Right lung (tissue), 2 donors: ENCODE measurements at regions not wholly inside any gene's neighbourhood (a gene's known extent, or its start where the extent isn't known, plus 50 kb on each side); places are given as distances from the start of the nearest gene placed in this dataset.
"Not testable (repeated sequence)": the region's sequence is repeated elsewhere in the genome, so short reads cannot be mapped to it uniquely, and the experiment has no call there.

Source experiments
- DNase-seq, 2 donors: peaks; one replicate each; pipeline ENCODE4 v3.0.0-alpha.2; 2013

DNA sequence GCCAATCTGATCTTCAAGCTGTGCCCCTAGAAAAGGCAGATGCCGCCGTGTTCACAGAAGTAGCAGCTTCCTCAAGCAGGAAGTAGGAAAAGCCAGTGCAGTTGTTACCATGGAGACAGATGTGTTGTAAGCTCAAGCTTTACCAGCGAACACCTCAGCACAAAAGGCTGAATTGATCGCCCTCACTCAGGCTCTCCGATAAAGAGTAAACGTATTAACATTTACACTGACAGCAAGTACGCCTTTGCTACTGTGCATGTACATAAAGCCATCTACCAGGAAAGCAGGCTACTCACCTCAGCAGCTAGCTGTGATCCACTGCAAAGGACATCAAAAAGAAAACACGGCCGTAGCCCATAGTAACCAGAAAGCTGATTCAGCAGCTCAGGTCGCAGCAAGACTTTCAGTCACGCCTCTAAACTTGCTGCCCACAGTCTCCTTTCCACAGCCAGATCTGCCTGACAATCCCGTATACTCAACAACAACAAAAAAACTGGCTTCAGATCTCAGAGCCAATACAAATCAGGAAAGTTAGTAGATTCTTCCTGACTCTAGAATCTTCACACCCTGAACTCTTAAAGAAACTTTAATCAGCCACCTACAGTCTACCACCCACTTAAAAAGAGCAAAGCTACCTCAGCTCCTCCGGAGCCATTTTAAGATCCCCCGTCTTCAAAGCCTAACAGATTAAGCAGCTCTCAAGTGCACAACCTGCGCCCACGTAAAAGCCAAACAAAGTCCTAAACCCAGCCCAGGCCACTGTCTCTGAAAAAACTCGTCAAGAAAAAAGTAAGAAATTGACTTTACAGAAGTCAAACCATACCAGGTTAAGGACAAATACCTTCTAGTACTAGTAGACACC lies 160.0 kb downstream of the DEFB131A start:
- DNase-seq, result peak; percentile 60 to 64

DNA sequence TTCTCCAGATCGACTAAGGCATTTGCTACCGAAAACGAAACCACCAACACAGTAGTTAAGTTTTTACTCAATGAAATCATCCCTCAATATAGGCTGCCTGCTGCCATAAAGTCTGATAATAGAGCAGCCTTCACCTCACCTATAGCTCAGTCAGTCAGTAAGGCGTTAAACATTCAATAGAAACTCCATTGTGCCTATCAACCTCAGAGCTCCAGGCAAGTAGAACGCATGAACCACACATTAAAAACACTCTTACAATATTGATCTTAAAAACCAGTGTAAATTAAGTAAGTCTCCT lies 160.6 kb downstream of the DEFB131A start:
- DNase-seq, result not testable (repeated sequence)

DNA sequence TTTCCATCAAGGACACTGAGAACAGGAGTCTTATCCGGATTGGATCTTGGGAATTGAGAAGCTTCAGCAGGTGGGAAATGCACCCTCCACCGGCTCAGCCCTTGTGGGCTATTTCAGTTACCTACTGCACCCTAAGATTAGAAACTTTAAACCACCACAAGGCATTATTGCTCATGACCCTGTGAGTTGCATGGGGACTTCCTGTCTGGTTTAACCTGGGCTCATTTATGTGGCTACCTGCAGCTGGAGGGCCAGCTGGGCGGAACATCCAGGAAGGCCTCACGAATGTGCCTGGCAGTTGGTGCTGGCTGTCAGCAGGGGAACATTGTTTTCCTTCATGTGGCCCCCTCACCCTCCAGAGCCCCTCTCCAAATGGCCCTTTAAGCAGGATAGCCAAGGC lies 164.1 kb downstream of the DEFB131A start:
- DNase-seq, result no peak

DNA sequence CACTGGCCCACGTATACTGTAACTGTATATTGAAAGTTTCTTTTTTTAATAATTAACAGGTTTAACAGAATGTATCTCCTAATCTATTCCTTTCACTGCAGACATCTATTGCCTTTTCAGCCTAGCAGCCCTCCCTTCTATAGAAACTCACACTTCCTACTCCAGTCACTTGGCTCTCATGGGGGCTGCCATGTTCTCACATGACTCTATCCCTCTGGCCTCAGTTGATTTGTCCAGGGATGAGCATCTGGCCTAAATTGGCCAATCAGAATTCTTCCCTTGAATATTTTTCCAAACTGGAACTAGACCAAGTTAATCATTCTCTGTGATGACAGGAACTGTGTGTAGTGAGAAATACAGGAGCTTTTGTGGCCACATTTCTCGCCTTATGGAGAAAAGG lies 166.1 kb downstream of the DEFB131A start:
- DNase-seq, result not testable (repeated sequence)

DNA sequence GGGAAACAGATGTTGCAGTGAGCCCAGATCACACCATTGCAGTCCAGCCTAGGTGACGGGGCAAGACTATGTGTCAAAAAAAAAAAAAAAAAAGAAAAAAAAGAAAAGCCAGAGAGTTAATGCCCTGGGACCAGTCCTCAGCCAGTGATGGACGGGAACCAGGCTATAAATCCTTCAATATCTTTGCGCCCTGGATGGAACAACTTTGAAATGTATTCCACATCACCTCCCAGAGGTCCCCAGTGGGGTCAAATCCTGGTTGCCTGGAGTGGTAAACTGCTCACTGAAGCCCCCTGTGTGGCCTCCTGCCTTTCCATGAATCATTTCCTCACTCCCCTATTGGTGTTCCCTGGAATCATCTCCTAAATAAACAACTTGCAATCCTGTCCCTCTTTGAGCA lies 166.9 kb downstream of the DEFB131A start:
- no peak for DNase-seq

DNA sequence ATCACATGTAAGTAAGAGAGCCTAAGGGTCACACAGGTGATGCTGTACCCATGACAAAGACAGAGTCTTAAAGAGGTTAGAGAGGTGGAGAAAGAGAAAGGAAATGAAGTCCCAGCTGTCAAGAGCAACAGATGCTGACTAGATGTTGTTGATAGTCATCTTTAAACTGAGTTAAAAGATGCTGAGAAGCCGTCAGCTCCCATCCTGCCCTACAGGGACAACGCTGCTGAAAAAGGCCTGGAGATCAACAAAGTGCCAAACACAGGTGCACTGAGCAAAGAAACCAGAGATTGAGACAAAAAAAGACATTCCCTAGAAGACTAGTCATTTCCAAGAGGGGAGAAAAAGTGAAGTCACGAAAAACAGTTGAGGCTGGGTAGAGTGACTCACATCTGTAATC lies 145.0 kb upstream of the DRD5 start:
- DNase-seq, result not testable (repeated sequence)

DNA sequence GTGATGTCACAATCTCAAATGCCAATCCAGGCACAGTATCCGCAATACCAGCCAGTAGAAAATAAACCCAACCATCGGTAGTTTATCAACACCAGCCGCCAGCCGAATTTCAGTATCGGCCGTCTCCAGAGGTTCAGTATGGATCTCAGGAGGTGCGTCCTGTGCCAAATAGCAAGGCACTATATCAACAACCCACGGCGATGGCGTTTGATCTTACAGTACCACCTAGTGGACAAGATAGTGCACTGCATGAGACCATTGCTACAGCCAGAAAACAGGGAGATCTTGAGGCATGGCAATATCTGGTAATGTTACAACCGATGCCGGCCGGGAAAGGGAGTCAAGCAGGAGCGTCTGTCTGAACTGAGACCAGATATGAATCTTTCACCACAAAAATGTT lies 121.8 kb upstream of the DRD5 start:
- DNase-seq, result peak; percentile 6 to 27

DNA sequence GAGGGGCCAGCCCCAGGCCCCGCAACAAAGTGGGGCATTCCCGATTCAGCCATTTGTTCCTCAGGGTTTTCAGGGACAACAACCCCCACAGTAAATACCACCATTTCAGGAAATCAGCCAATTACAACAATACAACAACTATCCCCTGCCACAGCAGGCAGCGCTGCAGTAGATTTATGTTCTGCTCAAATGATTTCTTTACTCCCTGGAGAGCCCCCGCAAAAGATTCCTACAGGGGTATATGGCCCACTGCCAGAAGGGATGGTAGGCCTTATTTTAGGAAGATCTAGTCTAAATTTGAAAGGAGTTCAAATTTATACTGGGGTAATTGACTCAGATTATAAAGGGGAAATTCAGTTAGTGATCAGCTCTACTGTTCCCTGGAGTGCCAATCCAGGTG lies 120.5 kb upstream of the DRD5 start:
- DNase-seq, result not testable (repeated sequence)

DNA sequence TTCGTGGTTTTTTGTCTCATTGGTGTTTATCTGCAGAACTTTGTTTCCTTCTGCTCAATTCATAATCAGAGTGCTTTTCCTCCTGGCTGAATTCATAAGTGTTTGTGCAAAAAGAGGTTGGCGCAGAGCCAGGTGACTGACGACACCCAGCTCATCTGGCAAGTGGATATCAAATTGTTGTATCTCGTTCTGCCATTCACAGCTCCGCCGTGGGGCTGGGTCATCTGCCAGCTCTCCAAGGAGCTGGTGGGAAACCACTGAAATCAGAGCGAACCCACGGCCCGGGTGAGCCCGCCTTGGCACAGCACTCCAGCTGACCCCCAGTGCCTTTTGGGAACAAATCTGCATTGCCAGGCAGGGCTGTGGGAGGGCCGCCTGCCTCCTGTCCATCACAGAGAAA lies 110.7 kb upstream of the DRD5 start:
- peak; percentile 24 to 42 for DNase-seq

DNA sequence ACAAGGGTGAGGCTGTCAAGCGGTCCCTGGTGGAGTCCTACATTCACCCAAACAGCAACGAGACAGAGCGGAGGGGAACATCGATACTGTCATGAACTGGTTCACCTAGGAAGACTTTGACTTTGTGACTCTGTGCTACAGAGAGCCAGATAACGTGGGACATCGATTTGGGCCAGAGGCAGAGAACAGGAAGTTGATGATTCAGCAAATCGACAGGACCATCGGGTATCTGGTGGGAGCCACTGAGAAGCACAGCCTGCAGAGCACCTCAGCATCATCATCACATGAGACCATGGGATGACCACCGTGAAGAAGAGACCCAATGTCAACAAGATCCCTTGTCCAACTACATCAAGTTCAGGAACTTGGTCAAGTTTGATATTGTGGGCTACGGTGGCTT lies 104.1 kb upstream of the DRD5 start:
- DNase-seq, result not testable (repeated sequence)

DNA sequence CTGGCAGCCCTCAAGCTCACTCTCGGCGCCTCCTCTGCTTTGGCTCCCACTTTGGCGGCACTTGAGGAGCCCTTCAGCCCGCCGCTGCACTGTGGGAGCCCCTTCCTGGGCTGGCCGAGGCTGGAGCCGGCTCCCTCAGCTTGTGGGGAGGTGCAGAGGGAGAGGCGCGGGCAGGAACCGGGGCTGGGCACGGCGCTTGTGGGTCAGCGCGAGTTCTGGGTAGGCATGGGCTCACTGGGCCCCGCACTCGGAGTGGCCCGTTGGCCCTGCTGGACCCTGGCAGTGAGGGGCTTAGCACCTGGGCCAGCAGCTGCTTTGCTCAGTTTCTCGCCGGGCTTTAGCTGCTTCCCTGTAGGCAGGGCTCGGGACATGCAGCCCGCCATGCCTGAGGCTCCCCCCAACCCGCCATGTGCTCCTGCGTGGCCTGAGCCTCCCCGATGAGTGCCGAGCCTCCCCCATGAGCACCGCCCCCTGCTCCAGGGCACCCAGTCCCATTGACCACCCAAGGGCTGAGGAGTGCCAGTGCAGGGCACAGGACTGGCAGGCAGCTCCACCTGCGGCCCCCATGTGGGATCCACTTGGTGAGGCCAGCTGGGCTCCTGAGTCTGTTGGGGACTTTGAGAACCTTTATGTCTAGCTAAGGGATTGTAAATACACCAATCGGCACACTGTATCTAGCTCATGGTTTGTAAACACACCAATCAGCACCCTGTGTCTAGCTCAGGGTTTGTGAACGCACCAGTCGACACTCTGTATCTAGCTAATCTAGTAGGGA lies 101.5 kb upstream of the DRD5 start:
- no peak for DNase-seq

DNA sequence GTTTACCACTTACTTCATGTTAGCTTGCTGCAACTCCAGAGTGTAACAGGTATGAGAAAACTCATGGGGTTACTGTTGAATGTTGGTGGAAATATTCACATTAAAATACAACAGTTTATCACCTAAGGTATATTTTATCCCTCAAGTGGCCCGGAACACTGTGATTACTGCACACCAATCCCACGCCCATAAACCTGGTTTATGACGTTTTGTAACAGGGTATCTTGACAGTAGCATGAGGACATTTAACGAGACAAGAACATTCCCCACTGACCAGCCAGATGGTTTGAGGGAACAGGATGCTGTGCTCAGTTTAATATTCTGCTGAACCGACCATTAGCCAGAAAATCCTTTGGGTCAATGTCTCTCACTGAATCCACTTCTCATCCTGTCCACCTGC lies 98.3 kb upstream of the DRD5 start:
- DNase-seq, result not testable (repeated sequence)

DNA sequence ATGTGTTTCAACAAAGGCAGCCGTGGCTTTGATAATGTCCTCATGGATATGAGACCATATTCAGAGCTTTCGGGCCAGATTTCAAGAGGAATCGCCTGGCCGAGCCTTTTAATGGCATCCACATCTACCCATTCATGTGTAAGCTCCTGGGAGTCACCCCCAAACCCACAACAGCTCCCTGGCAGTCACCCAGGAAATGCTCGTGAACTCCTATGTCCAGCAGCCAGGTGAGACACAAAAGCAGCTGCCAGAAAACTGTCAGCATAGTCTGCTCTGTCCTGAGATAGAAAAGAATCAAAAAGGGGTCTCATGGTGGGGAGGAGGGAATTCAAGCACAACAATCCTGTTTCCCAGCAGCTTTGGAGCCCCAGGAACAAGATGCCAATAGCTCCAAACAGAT lies 96.4 kb upstream of the DRD5 start:
- not testable (repeated sequence) for DNase-seq

DNA sequence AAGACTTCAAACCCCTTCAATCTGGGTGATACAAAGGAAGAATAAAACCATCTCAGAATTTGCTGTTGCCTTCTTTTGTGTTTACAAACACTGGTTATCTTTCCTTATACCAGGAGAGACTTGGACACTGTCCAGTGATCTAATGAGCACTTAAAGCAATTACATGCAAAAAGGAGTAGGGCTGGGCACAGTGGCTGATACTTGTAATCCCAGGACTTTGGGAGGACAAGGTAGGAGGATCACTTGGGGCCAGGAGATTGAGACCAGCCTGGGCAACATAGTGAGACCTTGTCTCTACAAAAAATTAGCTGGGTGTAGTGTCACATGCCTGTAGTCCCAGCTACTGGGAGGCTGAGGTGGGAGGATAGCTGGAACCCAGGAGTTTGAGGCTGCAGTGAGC lies 95.7 kb upstream of the DRD5 start:
- DNase-seq, result no peak

DNA sequence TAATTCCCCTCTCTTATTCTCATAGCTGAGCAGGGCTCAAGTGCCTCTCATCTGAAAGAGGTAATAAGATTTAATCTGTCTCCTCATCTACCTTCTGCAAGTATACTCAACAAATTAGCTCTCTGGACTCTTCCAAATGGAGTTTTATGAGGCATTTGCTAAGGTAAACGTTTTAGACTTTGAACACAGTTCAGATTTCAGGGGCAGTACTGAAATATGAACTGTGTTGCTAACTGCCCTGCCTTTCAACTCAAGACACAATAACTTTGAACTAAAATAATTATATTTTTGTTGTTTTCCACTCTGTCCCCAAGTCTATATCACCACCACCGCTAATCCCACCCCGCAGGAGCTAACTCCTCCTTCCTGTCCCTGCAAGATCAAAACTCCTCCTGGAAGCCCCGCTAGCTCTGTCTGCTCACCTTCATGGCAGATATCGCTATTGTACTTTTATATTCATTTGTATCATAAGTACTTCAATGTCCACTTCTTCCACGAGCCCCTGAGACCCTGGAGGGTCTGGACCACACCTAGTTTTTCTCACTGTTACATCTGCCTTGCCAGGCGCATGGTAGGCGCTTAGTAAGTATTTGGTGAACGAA lies 90.7 kb upstream of the DRD5 start:
- peak; percentile 17 to 18 for DNase-seq

DNA sequence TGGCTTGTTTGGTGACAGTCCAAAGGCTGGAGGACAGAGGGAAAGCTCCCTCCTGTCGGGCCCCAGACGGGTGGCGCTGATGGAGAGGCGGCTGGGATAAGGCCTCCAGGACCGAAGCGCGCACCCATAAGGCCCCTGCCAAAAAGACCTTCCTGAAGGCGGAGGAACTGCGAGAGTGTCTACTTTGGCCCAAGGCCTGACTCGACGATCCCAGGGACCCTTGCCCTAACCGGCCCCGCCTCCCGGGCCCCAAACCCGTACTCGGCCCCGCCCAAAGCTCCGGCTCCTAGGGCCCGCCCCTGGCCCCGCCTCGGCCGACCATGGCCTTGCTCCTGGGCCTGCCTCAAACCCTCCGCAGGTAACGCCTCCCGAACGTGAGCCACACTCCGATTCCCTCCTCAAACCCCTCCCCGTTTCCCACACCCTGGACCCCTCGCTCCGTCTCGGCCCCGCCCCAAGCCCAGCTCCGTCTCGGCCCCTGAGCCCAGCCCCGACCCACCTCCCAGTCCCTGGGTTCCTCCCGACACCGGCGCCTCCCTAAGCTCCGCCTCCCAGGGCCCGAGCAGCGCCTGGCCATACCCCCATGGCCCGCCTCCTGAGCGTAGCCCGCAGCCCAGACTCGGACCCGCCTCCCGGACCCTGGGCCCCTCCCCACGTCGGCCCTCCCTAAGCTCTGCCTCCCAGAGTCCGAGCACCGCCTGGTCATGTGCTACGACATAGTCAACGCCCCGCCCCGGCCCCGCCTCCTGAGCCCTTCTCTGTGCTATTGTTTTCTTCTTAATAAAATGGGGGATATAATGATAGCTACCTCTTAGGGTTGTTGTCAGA lies 90.0 kb upstream of the DRD5 start:
- peak; percentile 96 for DNase-seq

DNA sequence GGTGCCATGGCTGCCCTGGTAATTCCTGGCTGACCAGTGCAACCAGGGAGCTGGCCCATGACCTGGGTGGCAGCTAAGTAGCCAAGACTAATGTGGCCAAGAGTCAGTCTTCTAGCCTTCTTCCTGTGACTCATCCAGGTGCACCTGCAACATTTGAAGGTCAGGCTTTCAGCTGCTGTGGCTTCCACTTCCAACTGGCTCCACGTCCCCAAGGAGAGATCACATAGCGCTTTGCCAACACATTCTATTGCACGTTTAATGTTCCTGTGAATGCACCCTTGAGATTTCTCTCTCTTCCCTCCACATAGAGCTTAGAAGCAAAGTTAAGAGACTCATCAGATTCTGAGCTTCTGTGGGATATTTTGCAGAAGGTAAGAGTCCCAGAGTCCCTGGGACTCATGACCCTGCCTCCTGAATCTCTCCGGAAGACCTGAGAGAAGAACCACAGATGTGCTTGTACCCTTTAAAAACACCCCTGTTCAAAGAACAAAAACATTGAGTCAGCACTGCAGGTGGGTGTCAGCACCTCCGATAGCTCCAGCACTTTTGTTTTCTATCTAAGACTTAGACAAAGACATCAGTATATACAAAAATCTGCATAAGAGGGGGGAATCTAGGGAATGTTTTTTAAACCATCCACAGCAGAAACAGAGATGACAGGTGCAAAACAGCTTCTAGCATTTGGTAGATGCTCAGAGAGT lies 88.5 kb upstream of the DRD5 start:
- not testable (repeated sequence) for DNase-seq

DNA sequence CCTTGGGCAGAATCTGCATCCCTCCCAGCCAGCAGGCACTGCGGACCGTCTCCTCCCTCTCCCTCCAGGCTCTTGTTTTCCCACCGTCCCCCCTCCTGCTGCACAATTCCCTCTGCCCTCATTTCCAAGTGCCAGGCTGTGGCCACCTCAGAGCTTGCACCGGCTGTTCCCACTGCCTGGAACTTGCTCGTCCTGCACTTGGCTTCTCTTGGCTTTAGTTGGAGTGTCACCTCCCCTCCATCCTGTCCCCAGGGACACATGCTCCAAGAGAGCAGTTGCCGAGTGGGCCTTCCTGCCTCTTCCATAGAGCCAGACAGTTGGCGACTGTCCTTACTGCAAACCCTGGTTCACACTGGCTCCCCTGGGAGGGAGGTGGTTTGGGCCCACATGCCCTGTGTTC lies 87.0 kb upstream of the DRD5 start:
- DNase-seq, result not testable (repeated sequence)

DNA sequence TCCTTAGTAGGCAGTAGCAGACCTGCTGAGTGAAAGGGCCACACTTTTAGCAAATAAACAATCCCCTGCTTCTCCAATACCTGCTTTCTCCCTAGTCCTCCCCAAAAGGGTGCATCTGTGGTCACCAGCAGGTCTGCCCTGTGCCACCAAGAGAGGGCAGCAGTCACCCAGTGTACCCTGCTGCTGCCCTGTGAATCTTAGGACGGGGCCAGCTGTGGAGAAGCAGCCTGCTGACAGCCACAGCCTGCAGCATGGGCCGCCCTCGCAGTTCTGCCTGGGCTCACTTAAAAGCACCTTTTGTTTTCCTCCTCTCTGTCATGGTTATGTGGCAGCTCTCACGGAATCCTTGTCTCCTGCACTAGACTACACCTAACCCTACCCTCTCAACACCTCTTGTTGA lies 85.4 kb upstream of the DRD5 start:
- not testable (repeated sequence) for DNase-seq

DNA sequence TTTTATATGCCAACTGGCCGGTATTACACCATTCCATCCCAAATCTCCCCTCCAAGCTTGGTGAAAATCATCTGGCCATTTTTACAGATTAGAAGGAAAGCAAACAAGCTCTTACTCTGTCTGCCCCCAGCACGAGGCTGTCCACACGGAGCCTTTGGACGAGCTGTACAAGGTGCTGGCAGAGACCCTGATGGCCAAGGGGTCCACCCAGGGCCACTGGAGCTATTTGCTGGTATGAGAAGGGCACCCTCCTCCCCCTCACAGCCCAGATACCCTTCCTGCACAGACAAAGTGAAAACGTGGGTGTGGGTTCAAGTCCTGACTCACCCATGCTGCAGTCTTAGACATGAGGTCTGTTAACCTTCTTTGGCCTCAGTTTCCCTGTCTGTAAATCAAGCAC lies 84.9 kb upstream of the DRD5 start:
- not testable (repeated sequence) for DNase-seq

DNA sequence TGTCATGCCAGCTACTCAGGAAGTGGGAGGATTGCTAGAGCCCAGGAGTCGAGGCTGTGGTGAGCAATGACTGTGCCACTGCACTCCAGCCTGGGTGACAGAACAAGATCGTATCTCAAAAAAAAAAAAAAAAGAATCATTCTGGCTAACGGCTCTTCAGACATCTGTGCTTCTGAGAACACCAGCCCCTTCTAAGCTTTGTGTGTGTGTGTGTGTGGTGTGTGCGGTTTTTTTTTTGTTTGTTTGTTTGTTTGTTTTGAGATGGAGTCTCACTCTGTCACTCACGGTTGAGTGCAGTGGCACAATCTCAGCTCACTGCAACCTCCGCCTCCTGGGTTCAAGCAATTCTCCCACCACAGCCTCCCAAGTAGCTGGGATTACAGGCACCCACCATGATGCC lies 79.4 kb upstream of the DRD5 start:
- not testable (repeated sequence) for DNase-seq
